Calu3 (cell line): ENCODE measurements at regions not wholly inside any gene's neighbourhood (a gene's known extent, or its start where the extent isn't known, plus 50 kb on each side); places are given as distances from the start of the nearest gene placed in this dataset.

ENCODE experiments used
- BruUV-seq: library from RNA; stranded (reverse); fragments of 400-500 nt; replicated peaks from 2 replicates; lab custom pipeline; 2021; lab: Mats Ljungman, UMichigan
- CTCF ChIA-PET: fragments of 300-600 bp; sonication (Branson Sonifier 250); formaldehyde crosslinking; loops from one replicate; lab custom pipeline; 2022; ENCODE audit warnings: antibody characterized with exemption; lab: Charles Lee
- DNase-seq: peaks from one replicate; pipeline ENCODE4 v3.0.0; 2022
- H3K27ac Mint-ChIP-seq: one replicate; pipeline ENCODE4 v1.8.0; 2022; ENCODE audit warnings: mixed read lengths; ENCODE audit not compliant: unreplicated experiment
- H3K27me3 Mint-ChIP-seq: one replicate; pipeline ENCODE4 v1.8.0; 2022; ENCODE audit warnings: mixed read lengths; ENCODE audit not compliant: unreplicated experiment
- H3K36me3 Mint-ChIP-seq: one replicate; pipeline ENCODE4 v1.8.0; 2022; ENCODE audit warnings: mild to moderate bottlenecking, moderate library complexity, mixed read lengths; ENCODE audit not compliant: insufficient read depth, unreplicated experiment
- H3K4me1 Mint-ChIP-seq: one replicate; pipeline ENCODE4 v1.8.0; 2022; ENCODE audit warnings: mild to moderate bottlenecking, low read depth, mixed read lengths; ENCODE audit not compliant: unreplicated experiment
- H3K4me3 Mint-ChIP-seq: one replicate; pipeline ENCODE4 v1.8.0; 2022; ENCODE audit warnings: mild to moderate bottlenecking, low read depth, moderate library complexity, mixed read lengths; ENCODE audit not compliant: unreplicated experiment
- H3K9me3 Mint-ChIP-seq: one replicate; pipeline ENCODE4 v1.8.0; 2022; ENCODE audit warnings: low read depth, mixed read lengths; ENCODE audit not compliant: unreplicated experiment
- CTCF ChIP-seq: fragments of 200-600 bp; IDR thresholded peaks from one replicate; pipeline ENCODE4 v1.8.0; 2022; ENCODE audit warnings: antibody characterized with exemption; ENCODE audit not compliant: unreplicated experiment
- intact Hi-C: fragments of 100-400 bp; cut with micrococcal nuclease; formaldehyde crosslinking; loops from one replicate; pipeline ENCODE4 v1.10.0; 2022; ENCODE audit not compliant: unreplicated experiment

GRCh38 chr21:17738176-17738953 is 80.8 kb downstream of the C21orf91 start:
- Mint-ChIP-seq H3K4me1 (peaks cover 23% of the 10 kb centered on the region), H3K27ac (no peak overlapping the region), H3K27me3 (no peaks in the 10 kb centered on the region), H3K4me3 (no peak overlapping the region), H3K9me3 (no peaks in the 10 kb centered on the region), H3K36me3 (peaks cover 8% of the 10 kb centered on the region)
- no peak for TF ChIP-seq CTCF
- peak; percentile 10 for DNase-seq
- CTCF ChIA-PET = no interaction called here
- intact Hi-C loops = no loop called here
- no TSS peak for BruUV-seq

- Mint-ChIP-seq H3K27ac (no peak overlapping the region), H3K4me1 (peaks cover 6% of the 10 kb centered on the region), H3K27me3 (no peaks in the 10 kb centered on the region), H3K36me3 (no peaks in the 10 kb centered on the region), H3K4me3 (no peak overlapping the region), H3K9me3 (no peaks in the 10 kb centered on the region)
- no TSS peak for BruUV-seq
- no peak for TF ChIP-seq CTCF
- intact Hi-C loops = no loop called here
- DNase-seq = no peak
- CTCF ChIA-PET = no interaction called here
These were observed 83.1 kb downstream of the C21orf91 start for GRCh38 chr21:17736072-17736471.

GRCh38 chr21:17733209-17733608 is 85.9 kb downstream of the C21orf91 start:
- intact Hi-C loops = no loop called here
- Mint-ChIP-seq H3K27me3 (no peaks in the 10 kb centered on the region), H3K4me1 (no peaks in the 10 kb centered on the region), H3K36me3 (no peaks in the 10 kb centered on the region), H3K4me3 (no peak overlapping the region), H3K9me3 (no peaks in the 10 kb centered on the region), H3K27ac (no peak overlapping the region)
- CTCF ChIA-PET = no interaction called here
- BruUV-seq = no TSS peak
- TF ChIP-seq CTCF = no peak
- no peak for DNase-seq

GRCh38 chr21:17732306-17732705 is 86.8 kb downstream of the C21orf91 start:
- Mint-ChIP-seq H3K9me3 (no peaks in the 10 kb centered on the region), H3K36me3 (no peaks in the 10 kb centered on the region), H3K4me3 (no peak overlapping the region), H3K27ac (no peak overlapping the region), H3K27me3 (no peaks in the 10 kb centered on the region), H3K4me1 (no peaks in the 10 kb centered on the region)
- intact Hi-C loops = no loop called here
- CTCF ChIA-PET = no interaction called here
- TF ChIP-seq CTCF = no peak
- no TSS peak for BruUV-seq
- no peak for DNase-seq
